ENCODE measurements at regions not wholly inside any gene's neighbourhood (a gene's known extent, or its start where the extent isn't known, plus 50 kb on each side); places are given as distances from the start of the nearest gene placed in this dataset.

DNA sequence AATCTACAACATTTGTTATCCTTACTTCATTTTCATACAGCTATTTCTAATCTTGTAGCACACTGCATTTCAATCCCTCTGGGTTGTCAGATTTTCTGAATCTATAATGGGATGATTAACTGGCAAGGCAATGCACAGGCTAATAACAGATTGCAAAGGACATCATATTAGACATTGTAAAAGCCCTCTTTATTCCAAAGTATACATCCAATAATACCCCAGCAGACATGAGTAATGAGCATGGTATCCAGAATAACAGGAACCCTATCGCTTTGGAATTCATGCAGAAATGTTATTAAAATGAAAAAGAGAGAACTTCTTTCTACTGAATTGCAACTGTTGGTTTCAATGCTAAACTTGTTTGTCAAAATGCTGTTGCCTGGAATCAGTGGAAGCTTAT, 122.9 kb downstream of the C4orf33 start:
- H3K27me3 ChIP-seq (replicated peaks; ENCODE audit: control insufficient read depth, insufficient read depth, low read length) = no peaks in the 10 kb centered on the region
- TF ChIP-seq, protein P1, sequence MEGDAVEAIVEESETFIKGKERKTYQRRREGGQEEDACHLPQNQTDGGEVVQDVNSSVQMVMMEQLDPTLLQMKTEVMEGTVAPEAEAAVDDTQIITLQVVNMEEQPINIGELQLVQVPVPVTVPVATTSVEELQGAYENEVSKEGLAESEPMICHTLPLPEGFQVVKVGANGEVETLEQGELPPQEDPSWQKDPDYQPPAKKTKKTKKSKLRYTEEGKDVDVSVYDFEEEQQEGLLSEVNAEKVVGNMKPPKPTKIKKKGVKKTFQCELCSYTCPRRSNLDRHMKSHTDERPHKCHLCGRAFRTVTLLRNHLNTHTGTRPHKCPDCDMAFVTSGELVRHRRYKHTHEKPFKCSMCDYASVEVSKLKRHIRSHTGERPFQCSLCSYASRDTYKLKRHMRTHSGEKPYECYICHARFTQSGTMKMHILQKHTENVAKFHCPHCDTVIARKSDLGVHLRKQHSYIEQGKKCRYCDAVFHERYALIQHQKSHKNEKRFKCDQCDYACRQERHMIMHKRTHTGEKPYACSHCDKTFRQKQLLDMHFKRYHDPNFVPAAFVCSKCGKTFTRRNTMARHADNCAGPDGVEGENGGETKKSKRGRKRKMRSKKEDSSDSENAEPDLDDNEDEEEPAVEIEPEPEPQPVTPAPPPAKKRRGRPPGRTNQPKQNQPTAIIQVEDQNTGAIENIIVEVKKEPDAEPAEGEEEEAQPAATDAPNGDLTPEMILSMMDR (IDR thresholded peaks at IDR 0.05; ENCODE audit: insufficient read depth in 1 of 2, low read depth in 1 of 2, low read length in 1 of 2, severe bottlenecking in 1 of 2, unreplicated experiment in 1 of 2) = no peak
- no peak overlapping the region for H3K4me3 Mint-ChIP-seq (ENCODE audit: unreplicated experiment)
- BruUV-seq (replicated peaks) = no TSS peak
- POLR2A ChIA-PET = no interaction called here
- no peaks in the 10 kb centered on the region for H3K36me3 ChIP-seq (ENCODE audit: control insufficient read depth, insufficient read depth, low read length)
- H3K4me1 ChIP-seq = no peaks in the 10 kb centered on the region
- no peaks in the 10 kb centered on the region for H3K4me1 Mint-ChIP-seq (ENCODE audit: low read depth, unreplicated experiment)
- H3K4me3 ChIP-seq (ENCODE audit: low read depth, low read length) = no peak overlapping the region
- H3K9me3 Mint-ChIP-seq (ENCODE audit: unreplicated experiment) = no peaks in the 10 kb centered on the region
- DNase-seq = no peak
- H3K27ac Mint-ChIP-seq (ENCODE audit: unreplicated experiment) = no peak overlapping the region
- no peaks in the 10 kb centered on the region for H3K36me3 Mint-ChIP-seq (ENCODE audit: insufficient read depth, unreplicated experiment)
- intact Hi-C loops (cut with micrococcal nuclease; ENCODE audit: unreplicated experiment) = no loop called here
- H3K27me3 Mint-ChIP-seq (ENCODE audit: insufficient read depth, unreplicated experiment) = no peaks in the 10 kb centered on the region
- H3K9me3 ChIP-seq = no peaks in the 10 kb centered on the region
- CTCF ChIA-PET = no interaction called here

DNA sequence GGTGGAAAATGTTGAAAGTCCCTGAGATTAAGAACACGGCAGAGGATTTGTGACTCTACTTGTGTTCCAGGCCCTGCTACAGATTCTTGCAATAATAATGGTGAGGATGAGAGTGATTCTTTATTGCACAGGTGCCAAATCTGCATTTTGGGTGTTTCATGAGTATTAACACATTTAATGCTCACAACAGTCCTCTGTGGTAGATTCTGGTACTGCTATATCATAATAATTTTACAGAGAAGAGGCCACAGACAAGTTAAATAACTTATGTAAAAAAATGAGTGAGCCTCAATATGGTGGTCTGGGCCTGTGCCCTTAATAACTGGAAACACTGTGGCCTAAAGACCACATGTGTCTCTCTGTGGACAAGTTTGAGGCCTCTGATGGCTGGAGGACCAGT, 124.3 kb downstream of the C4orf33 start:
- POLR2A ChIA-PET = no interaction called here

DNA sequence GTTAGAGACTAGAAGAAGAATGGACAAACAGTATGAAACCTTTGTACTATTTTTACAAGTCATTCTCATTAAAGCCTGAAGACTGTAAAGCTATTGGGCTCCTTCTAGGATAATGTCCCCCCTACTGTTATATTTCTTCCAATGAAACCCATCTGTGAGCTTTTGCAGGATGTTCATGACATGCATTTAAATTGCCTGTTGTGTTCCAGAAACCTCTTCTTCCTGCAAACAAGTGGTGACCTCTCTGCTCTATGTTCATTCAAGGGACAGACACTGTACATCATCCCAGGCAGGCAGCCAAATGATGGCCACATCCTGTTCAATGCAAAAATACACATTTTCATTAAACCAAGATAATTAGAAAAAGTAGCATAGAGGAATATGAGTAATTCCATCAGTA, 128.0 kb downstream of the C4orf33 start:
- BruUV-seq (replicated peaks) = no TSS peak
- Mint-ChIP-seq H3K4me3 (ENCODE audit: unreplicated experiment) (no peak overlapping the region), H3K36me3 (ENCODE audit: insufficient read depth, unreplicated experiment) (no peaks in the 10 kb centered on the region), H3K27ac (ENCODE audit: unreplicated experiment) (no peak overlapping the region), H3K4me1 (ENCODE audit: low read depth, unreplicated experiment) (no peaks in the 10 kb centered on the region), H3K9me3 (ENCODE audit: unreplicated experiment) (no peaks in the 10 kb centered on the region), H3K27me3 (ENCODE audit: insufficient read depth, unreplicated experiment) (no peaks in the 10 kb centered on the region)
- TF ChIP-seq, protein P1 (IDR thresholded peaks at IDR 0.05; ENCODE audit: insufficient read depth in 1 of 2, low read depth in 1 of 2, low read length in 1 of 2, severe bottlenecking in 1 of 2, unreplicated experiment in 1 of 2) = no peak
- no peak for DNase-seq
- POLR2A ChIA-PET = no interaction called here
- no peaks in the 10 kb centered on the region for H3K27me3 ChIP-seq (replicated peaks; ENCODE audit: control insufficient read depth, insufficient read depth, low read length)
- H3K4me1 ChIP-seq = no peaks in the 10 kb centered on the region
- CTCF ChIA-PET = no interaction called here
- H3K9me3 ChIP-seq = no peaks in the 10 kb centered on the region
- no peaks in the 10 kb centered on the region for H3K36me3 ChIP-seq (ENCODE audit: control insufficient read depth, insufficient read depth, low read length)
- intact Hi-C loops (cut with micrococcal nuclease; ENCODE audit: unreplicated experiment) = no loop called here
- no peak overlapping the region for H3K4me3 ChIP-seq (ENCODE audit: low read depth, low read length)

More for the DNA sequence above, 124.3 kb downstream of the C4orf33 start:
- no peaks in the 10 kb centered on the region for H3K4me1 ChIP-seq
- H3K36me3 ChIP-seq (ENCODE audit: control insufficient read depth, insufficient read depth, low read length) = no peaks in the 10 kb centered on the region
- CTCF ChIA-PET = no interaction called here
- intact Hi-C loops (cut with micrococcal nuclease; ENCODE audit: unreplicated experiment) = no loop called here
- no peaks in the 10 kb centered on the region for H3K9me3 ChIP-seq
- Mint-ChIP-seq H3K27ac (ENCODE audit: unreplicated experiment) (no peak overlapping the region), H3K36me3 (ENCODE audit: insufficient read depth, unreplicated experiment) (no peaks in the 10 kb centered on the region), H3K27me3 (ENCODE audit: insufficient read depth, unreplicated experiment) (no peaks in the 10 kb centered on the region), H3K4me3 (ENCODE audit: unreplicated experiment) (no peak overlapping the region), H3K9me3 (ENCODE audit: unreplicated experiment) (no peaks in the 10 kb centered on the region), H3K4me1 (ENCODE audit: low read depth, unreplicated experiment) (no peaks in the 10 kb centered on the region)
- no peak overlapping the region for H3K4me3 ChIP-seq (ENCODE audit: low read depth, low read length)
- TF ChIP-seq, protein P1 (IDR thresholded peaks at IDR 0.05; ENCODE audit: insufficient read depth in 1 of 2, low read depth in 1 of 2, low read length in 1 of 2, severe bottlenecking in 1 of 2, unreplicated experiment in 1 of 2) = no peak
- no peak for DNase-seq
- no peaks in the 10 kb centered on the region for H3K27me3 ChIP-seq (replicated peaks; ENCODE audit: control insufficient read depth, insufficient read depth, low read length)
- no TSS peak for BruUV-seq (replicated peaks)

Data from Caco-2 (cell line).